CD4-positive, alpha-beta memory T cell (primary cell): ENCODE measurements at regions not wholly inside any gene's neighbourhood (a gene's known extent, or its start where the extent isn't known, plus 50 kb on each side); places are given as distances from the start of the nearest gene placed in this dataset.

Source experiments
- CTCF ChIA-PET: fragments of 350-600 bp; sonication (Branson Sonifier 250); formaldehyde crosslinking; loops from one replicate; lab custom pipeline; 2021; ENCODE audit warnings: inconsistent platforms; ENCODE audit not compliant: partially characterized antibody; lab: Charles Lee
- POLR2A ChIA-PET: fragments of 350-600 bp; sonication (Branson Sonifier 250); formaldehyde crosslinking; loops from one replicate; lab custom pipeline; 2021; ENCODE audit not compliant: partially characterized antibody; lab: Charles Lee
- DNase-seq, 5 donors: peaks; one replicate each; pipeline versions ENCODE4 v3.0.0 to v3.0.0-alpha.2; 2020 to 2022; ENCODE audit warnings: mixed read lengths in 1 of 5
- H3K27ac ChIP-seq: one replicate; pipeline ENCODE4 v1.7.0; 2013; ENCODE audit warnings: low read depth, low read length
- H3K27me3 ChIP-seq: 2 replicates; pipeline ENCODE4 v1.7.0; 2013; ENCODE audit warnings: mild to moderate bottlenecking, low read length, moderate library complexity; ENCODE audit not compliant: insufficient read depth
- H3K36me3 ChIP-seq: 2 replicates; pipeline ENCODE4 v1.7.0; 2013; ENCODE audit warnings: mild to moderate bottlenecking, low read length, moderate library complexity; ENCODE audit not compliant: insufficient read depth
- H3K4me1 ChIP-seq: 2 replicates; pipeline ENCODE4 v1.7.0; 2013; ENCODE audit warnings: mild to moderate bottlenecking, low read length, moderate library complexity; ENCODE audit not compliant: insufficient read depth
- H3K4me3 ChIP-seq, 2 donors: one replicate each; pipeline ENCODE4 v1.7.0; 2013; ENCODE audit warnings: low read length in 2 of 2, mild to moderate bottlenecking in 1 of 2
- H3K9me3 ChIP-seq, 2 donors: one replicate each; pipeline ENCODE4 v1.7.0; 2013; ENCODE audit warnings: low read length in 2 of 2, control low read depth in 1 of 2; ENCODE audit not compliant: control insufficient read depth in 1 of 2
- H3K27ac Mint-ChIP-seq, 7 donors: one replicate each; pipeline ENCODE4 v1.8.0; 2020 to 2021; ENCODE audit warnings: mixed read lengths in 7 of 7, mild to moderate bottlenecking in 6 of 7, inconsistent platforms in 3 of 7, moderate library complexity in 3 of 7
- H3K27me3 Mint-ChIP-seq, 2 donors: one replicate each; pipeline ENCODE4 v1.8.0; 2020 to 2021; ENCODE audit warnings: mixed read lengths in 2 of 2
- H3K36me3 Mint-ChIP-seq, 2 donors: one replicate each; pipeline ENCODE4 v1.8.0; 2020 to 2021; ENCODE audit warnings: mixed read lengths in 2 of 2, inconsistent platforms in 1 of 2, mild to moderate bottlenecking in 1 of 2
- H3K4me1 Mint-ChIP-seq, 4 donors: one replicate each; pipeline ENCODE4 v1.8.0; 2020 to 2021; ENCODE audit warnings: mixed read lengths in 4 of 4, mild to moderate bottlenecking in 1 of 4
- H3K4me3 Mint-ChIP-seq, 8 donors: one replicate each; pipeline ENCODE4 v1.8.0; 2020 to 2021; ENCODE audit warnings: mixed read lengths in 8 of 8, mild to moderate bottlenecking in 7 of 8, moderate library complexity in 6 of 8, inconsistent platforms in 3 of 8
- H3K9me3 Mint-ChIP-seq, 8 donors: one replicate each; pipeline ENCODE4 v1.8.0; 2020 to 2021; ENCODE audit warnings: mixed read lengths in 8 of 8, mild to moderate bottlenecking in 5 of 8, inconsistent platforms in 3 of 8, moderate library complexity in 1 of 8
- intact Hi-C: fragments of 100-400 bp; cut with micrococcal nuclease; formaldehyde crosslinking; loops from one replicate; pipeline ENCODE4 v1.15.1; 2023

DNA sequence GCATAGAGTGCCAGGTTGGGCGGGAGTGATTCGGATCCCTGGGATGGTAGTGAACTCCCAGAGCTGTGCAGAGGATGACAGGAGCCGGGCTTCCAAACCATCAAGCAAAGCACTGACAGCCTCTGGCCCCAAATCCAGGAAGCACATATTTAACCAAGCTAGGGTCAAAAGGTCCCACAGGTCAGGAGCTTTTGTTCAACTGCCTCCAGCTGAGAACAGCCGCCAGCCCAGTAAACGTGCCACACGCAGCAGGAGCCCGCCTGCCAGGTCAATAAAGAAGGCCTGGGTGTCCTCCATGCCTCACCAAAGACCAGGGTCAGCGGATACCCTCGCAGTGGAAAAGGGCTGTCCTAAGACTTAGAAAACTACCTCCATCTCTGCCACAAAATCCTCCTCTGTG is 184.7 kb upstream of the LINGO1 start:
- no peak for DNase-seq
- intact Hi-C loops = no loop called here
- H3K4me3 ChIP-seq = no peak overlapping the region
- CTCF ChIA-PET = no interaction called here
- H3K9me3 Mint-ChIP-seq = peaks cover 0 to 2% (median 0%) of the 10 kb centered on the region in 8 donors
- H3K36me3 Mint-ChIP-seq = no peaks in the 10 kb centered on the region
- H3K4me1 Mint-ChIP-seq = peaks cover 0 to 12% (median 7%) of the 10 kb centered on the region in 4 donors
- H3K4me3 Mint-ChIP-seq = peak overlapping the region in 1 of 8 donors; percentile 15
- H3K9me3 ChIP-seq = no peaks in the 10 kb centered on the region
- H3K27ac Mint-ChIP-seq = no peak overlapping the region
- no peaks in the 10 kb centered on the region for H3K36me3 ChIP-seq
- H3K27me3 Mint-ChIP-seq = peaks cover 19 to 42% of the 10 kb centered on the region in 2 donors
- no peak overlapping the region for H3K27ac ChIP-seq
- POLR2A ChIA-PET = no interaction called here
- H3K27me3 ChIP-seq = no peaks in the 10 kb centered on the region
- H3K4me1 ChIP-seq = no peaks in the 10 kb centered on the region

DNA sequence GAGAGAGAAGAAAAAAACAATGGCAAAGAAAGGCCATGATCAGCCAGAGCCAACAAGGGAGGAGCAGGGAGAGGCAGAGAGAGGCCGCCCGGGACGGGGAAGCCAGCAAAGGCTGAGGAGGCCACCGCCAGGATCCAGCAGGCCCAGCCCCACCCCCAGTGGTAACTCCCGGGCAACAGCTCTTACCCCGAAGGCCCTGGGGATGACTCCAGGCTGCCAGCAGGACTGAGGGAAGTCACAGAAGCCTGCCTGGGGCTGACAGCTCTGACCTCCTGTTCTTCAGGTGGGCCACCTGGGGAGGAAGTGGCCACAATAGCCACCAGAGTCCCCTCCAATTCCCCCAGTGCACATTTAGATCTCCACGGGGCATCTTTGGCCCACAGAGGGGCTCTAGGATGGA is 184.3 kb upstream of the LINGO1 start:
- Mint-ChIP-seq H3K27me3 (peaks cover 17 to 38% of the 10 kb centered on the region in 2 donors), H3K36me3 (no peaks in the 10 kb centered on the region), H3K9me3 (peaks cover 0 to 2% (median 0%) of the 10 kb centered on the region in 8 donors), H3K4me3 (no peak overlapping the region), H3K4me1 (peaks cover 0 to 12% (median 7%) of the 10 kb centered on the region in 4 donors), H3K27ac (no peak overlapping the region)
- DNase-seq = no peak
- no peaks in the 10 kb centered on the region for H3K27me3 ChIP-seq
- no peaks in the 10 kb centered on the region for H3K4me1 ChIP-seq
- POLR2A ChIA-PET = no interaction called here
- no peaks in the 10 kb centered on the region for H3K9me3 ChIP-seq
- no peaks in the 10 kb centered on the region for H3K36me3 ChIP-seq
- CTCF ChIA-PET = no interaction called here
- no peak overlapping the region for H3K4me3 ChIP-seq
- no peak overlapping the region for H3K27ac ChIP-seq
- intact Hi-C loops = no loop called here

DNA sequence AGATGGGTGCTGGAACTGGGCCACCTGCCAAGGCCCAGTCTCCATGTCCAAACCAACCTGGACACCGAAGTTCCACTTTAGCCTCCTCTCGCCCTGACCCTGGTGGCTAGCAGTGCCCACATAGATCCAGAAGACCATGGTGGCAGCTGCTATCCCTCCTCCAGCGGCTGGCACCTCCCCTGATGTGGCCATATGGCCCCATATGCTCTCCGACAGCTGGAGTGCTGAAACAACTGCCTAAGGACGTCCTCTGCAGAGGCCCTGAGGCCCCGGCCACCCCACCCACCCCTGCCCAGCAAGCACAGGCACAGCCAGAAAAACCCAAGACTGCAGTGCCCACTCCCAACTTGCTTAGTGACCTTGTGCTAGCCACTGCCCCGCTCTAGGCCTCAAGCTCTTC is 182.3 kb upstream of the LINGO1 start:
- Mint-ChIP-seq H3K36me3 (no peaks in the 10 kb centered on the region), H3K4me1 (peaks cover 0 to 8% (median 3%) of the 10 kb centered on the region in 4 donors), H3K9me3 (no peaks in the 10 kb centered on the region), H3K27me3 (peaks cover 7 to 24% of the 10 kb centered on the region in 2 donors), H3K27ac (no peak overlapping the region), H3K4me3 (no peak overlapping the region)
- H3K27ac ChIP-seq = no peak overlapping the region
- no peaks in the 10 kb centered on the region for H3K4me1 ChIP-seq
- no peaks in the 10 kb centered on the region for H3K36me3 ChIP-seq
- CTCF ChIA-PET = no interaction called here
- POLR2A ChIA-PET = no interaction called here
- DNase-seq = no peak
- H3K9me3 ChIP-seq = no peaks in the 10 kb centered on the region
- intact Hi-C loops = no loop called here
- H3K27me3 ChIP-seq = no peaks in the 10 kb centered on the region
- H3K4me3 ChIP-seq = no peak overlapping the region

DNA sequence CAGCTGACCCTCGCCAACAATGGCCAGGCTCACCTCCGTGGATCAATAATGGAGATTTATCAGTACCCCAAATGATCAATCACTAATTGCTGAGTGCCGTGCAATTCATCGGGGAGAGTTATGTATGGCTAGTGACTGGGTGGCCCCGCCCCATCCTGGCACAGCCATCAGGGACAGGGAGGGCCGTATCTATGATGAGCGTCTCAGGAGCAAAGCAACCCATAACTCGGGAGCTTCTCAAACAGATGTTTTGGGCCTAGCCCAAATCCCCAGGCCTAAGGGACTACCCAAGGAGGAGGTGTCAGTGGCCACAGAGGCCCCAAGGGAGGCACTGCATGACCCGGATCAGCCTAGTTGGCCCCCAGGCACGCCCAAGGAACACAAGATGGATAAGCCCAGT is 180.0 kb upstream of the LINGO1 start:
- no peak overlapping the region for H3K4me3 Mint-ChIP-seq
- Histone ChIP-seq H3K9me3 (no peaks in the 10 kb centered on the region), H3K4me1 (no peaks in the 10 kb centered on the region), H3K27me3 (no peaks in the 10 kb centered on the region), H3K27ac (no peak overlapping the region), H3K4me3 (no peak overlapping the region), H3K36me3 (no peaks in the 10 kb centered on the region)
- H3K4me1 Mint-ChIP-seq = peaks cover 0 to 1% (median under 1%) of the 10 kb centered on the region in 4 donors
- ChIA-PET POLR2A (no interaction called here), CTCF (no interaction called here)
- H3K9me3 Mint-ChIP-seq = no peaks in the 10 kb centered on the region
- DNase-seq = no peak
- peaks cover 4 to 19% of the 10 kb centered on the region in 2 donors for H3K27me3 Mint-ChIP-seq
- H3K27ac Mint-ChIP-seq = no peak overlapping the region
- no peaks in the 10 kb centered on the region for H3K36me3 Mint-ChIP-seq
- intact Hi-C loops = no loop called here

DNA sequence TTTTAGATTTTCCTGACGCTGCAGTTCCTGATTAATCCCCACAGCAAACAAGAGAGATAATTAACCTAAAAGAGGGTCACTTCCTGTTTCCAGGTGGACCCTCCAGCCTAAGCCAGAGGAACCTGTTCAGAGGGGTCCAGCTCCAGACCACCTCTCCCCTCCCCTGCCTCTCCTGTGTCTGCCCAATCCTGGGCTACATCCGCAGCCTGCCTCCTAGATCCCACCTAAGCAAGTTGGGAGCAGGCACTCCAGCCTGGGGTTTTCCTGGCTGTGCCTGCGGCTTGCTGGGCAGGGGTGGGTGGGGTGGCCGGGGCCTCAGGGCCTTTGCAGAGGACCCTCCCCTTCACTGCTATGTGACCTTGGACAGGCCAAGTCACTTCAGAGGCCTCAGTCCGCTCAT is 178.6 kb upstream of the LINGO1 start:
- Histone ChIP-seq H3K27me3 (no peaks in the 10 kb centered on the region), H3K4me3 (no peak overlapping the region), H3K9me3 (no peaks in the 10 kb centered on the region), H3K27ac (no peak overlapping the region), H3K36me3 (no peaks in the 10 kb centered on the region), H3K4me1 (no peaks in the 10 kb centered on the region)
- Mint-ChIP-seq H3K4me3 (no peak overlapping the region), H3K27ac (no peak overlapping the region), H3K27me3 (peaks cover 2 to 13% of the 10 kb centered on the region in 2 donors), H3K4me1 (no peaks in the 10 kb centered on the region), H3K9me3 (no peaks in the 10 kb centered on the region), H3K36me3 (no peaks in the 10 kb centered on the region)
- POLR2A ChIA-PET = no interaction called here
- no peak for DNase-seq
- CTCF ChIA-PET = interaction anchor here (0.6 kb wide), 1 partner anchor 590 kb away, joined by 3 read pairs; no protein-coding TSS in a partner anchor
- intact Hi-C loops = no loop called here

DNA sequence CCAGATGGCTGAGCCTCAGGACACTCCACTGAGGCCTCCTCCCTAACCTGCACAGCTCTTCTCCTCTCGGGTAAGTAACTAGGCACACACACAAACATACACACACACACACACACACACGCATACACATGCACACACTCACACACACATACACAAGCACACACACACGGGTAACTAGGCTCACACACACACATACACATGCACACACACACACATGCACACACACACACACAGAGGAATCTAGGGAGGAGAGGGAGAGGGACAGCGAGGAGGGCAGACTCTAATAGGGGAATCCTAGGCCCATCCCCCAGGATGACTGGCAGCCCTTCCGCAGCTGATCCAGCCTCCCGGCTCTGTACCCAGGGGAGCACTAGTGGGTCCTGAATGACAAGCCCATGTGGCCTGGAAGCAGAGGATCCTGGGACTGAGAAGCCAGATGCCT is 177.4 kb upstream of the LINGO1 start:
- H3K4me1 ChIP-seq = no peaks in the 10 kb centered on the region
- H3K4me1 Mint-ChIP-seq = no peaks in the 10 kb centered on the region
- ChIA-PET CTCF (no interaction called here), POLR2A (no interaction called here)
- H3K4me3 ChIP-seq = no peak overlapping the region
- intact Hi-C loops = no loop called here
- no peak overlapping the region for H3K4me3 Mint-ChIP-seq
- H3K9me3 ChIP-seq = no peaks in the 10 kb centered on the region
- no peak overlapping the region for H3K27ac Mint-ChIP-seq
- H3K36me3 ChIP-seq = no peaks in the 10 kb centered on the region
- no peak for DNase-seq
- no peaks in the 10 kb centered on the region for H3K27me3 ChIP-seq
- peaks cover 0 to 6% of the 10 kb centered on the region in 2 donors for H3K27me3 Mint-ChIP-seq
- H3K27ac ChIP-seq = no peak overlapping the region
- no peaks in the 10 kb centered on the region for H3K36me3 Mint-ChIP-seq
- H3K9me3 Mint-ChIP-seq = no peaks in the 10 kb centered on the region

DNA sequence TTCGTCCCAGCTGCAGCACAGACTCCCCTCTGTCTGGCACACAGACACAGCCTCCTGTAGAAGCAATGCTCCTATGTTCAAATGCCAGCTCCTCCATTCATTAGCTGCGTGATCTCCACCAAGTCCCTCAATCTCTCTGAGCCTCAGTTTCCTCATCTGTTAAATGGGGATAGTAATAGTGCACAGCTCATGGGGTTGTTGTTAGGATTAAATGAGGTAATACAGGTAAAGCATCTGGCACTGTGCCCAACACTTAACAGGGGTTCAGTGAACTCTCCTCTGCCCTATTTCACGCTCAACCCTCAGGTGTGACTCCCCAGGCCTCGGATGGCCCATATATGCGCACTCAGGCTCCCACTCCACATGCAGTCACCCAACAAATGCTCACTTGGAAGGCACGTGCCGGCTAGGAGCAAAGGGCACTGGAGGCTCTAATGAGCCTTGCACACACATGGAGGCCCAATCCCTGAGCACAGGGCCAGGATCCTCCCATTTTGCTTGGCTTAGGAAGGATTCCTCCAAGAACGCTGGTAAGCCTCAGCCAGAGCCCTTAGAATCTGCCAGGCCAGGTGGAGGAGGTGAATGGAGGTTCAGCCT is 176.0 kb upstream of the LINGO1 start:
- Histone ChIP-seq H3K9me3 (no peaks in the 10 kb centered on the region), H3K27ac (no peak overlapping the region), H3K36me3 (no peaks in the 10 kb centered on the region), H3K4me3 (no peak overlapping the region), H3K27me3 (no peaks in the 10 kb centered on the region), H3K4me1 (no peaks in the 10 kb centered on the region)
- H3K27ac Mint-ChIP-seq = no peak overlapping the region
- intact Hi-C loops = no loop called here
- H3K27me3 Mint-ChIP-seq = peaks cover 0 to 6% of the 10 kb centered on the region in 2 donors
- DNase-seq = no peak
- no peaks in the 10 kb centered on the region for H3K4me1 Mint-ChIP-seq
- H3K9me3 Mint-ChIP-seq = no peaks in the 10 kb centered on the region
- CTCF ChIA-PET = no interaction called here
- POLR2A ChIA-PET = no interaction called here
- H3K36me3 Mint-ChIP-seq = no peaks in the 10 kb centered on the region
- no peak overlapping the region for H3K4me3 Mint-ChIP-seq
